PFSK-1 (cell line): ENCODE measurements at regions not wholly inside any gene's neighbourhood (a gene's known extent, or its start where the extent isn't known, plus 50 kb on each side); places are given as distances from the start of the nearest gene placed in this dataset.

Experiments
- POLR2AphosphoS5 ChIP-seq: IDR thresholded peaks from 2 replicates; pipeline ENCODE4 v1.6.1; 2012; ENCODE audit warnings: low read depth, mild to moderate bottlenecking, control low read depth, low read length, moderate library complexity
- REST ChIP-seq, 2 experiments: IDR thresholded peaks; 2 replicates each; pipeline versions ENCODE4 v1.6.1 to v1.8.0; 2011 to 2012; ENCODE audit warnings: low read depth in 2 of 2, low read length in 2 of 2, control low read depth in 1 of 2, inconsistent platforms in 1 of 2, mild to moderate bottlenecking in 1 of 2, moderate library complexity in 1 of 2; ENCODE audit not compliant: insufficient read depth in 1 of 2
- SIN3A ChIP-seq: IDR thresholded peaks from 2 replicates; pipeline ENCODE4 v1.6.1; 2012; ENCODE audit warnings: mild to moderate bottlenecking, low read length, moderate library complexity, borderline replicate concordance; ENCODE audit not compliant: insufficient read depth

GRCh38 chr1:39142401-39143060, 62.0 kb upstream of the MACF1 start:
- TF ChIP-seq SIN3A (no peak), POLR2AphosphoS5 (no peak), REST (IDR thresholded peaks at IDR 0.05; ENCODE audit: insufficient read depth in 1 of 2, low read depth in 2 of 2, low read length in 2 of 2) (no peak)
